NCI-H146 treated with DMSO at 0.1 percent for 48 hours (cell line): ENCODE measurements at regions not wholly inside any gene's neighbourhood (a gene's known extent, or its start where the extent isn't known, plus 50 kb on each side); places are given as distances from the start of the nearest gene placed in this dataset.
"Not testable (repeated sequence)": the region's sequence is repeated elsewhere in the genome, so short reads cannot be mapped to it uniquely, and the experiment has no call there.

Source experiments
- DNase-seq: peaks from one replicate; lab custom pipeline; 2025; ENCODE audit not compliant: unreplicated experiment; lab: John Stamatoyannopoulos, UW

GRCh38 chr6:140806431-140806830, 1326.3 kb upstream of the GJE1 start:
- DNase-seq = no peak

- no peak for DNase-seq
Measured at GRCh38 chr6:140794544-140794943, 1338.2 kb upstream of the GJE1 start.

DNA sequence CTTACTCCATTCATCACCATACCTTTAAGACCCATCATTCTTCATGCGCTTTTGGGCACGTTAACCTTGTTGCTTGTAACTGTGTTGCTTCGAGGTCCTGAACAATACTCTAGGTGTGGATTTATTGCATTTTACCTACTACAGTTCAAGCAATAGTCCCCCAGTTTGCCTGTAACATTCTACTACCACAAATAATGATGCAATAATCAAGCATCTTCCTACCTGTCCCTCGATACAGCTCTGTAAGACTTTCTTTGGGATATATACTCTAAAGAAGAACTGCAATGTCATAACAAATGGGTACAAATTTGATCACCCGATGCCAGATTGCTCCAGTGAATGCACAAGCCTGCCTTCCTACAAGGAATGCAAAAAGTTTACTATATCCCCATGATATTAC, 1342.6 kb upstream of the GJE1 start:
- no peak for DNase-seq

GRCh38 chr6:140789466-140789865, 1343.3 kb upstream of the GJE1 start:
- DNase-seq = no peak

DNA sequence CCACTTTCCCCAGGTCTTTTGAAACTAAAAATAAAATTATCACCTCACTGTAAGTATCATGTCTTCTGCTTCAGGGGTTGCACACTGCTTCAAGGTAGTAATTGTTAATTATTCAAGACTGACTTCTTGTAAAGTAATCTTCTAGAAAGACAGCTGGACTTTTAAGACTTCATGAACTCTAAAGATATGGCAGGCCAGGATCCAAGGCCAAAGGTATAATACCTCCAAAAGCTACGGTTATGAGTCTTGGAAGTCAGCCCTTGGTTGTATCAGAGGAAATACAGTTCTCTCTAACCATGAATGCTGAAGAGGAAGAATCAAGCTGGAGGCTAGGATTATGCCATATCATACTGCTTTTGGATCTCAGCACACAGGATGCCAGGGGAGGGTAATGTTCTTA, 1346.8 kb upstream of the GJE1 start:
- no peak for DNase-seq

DNA sequence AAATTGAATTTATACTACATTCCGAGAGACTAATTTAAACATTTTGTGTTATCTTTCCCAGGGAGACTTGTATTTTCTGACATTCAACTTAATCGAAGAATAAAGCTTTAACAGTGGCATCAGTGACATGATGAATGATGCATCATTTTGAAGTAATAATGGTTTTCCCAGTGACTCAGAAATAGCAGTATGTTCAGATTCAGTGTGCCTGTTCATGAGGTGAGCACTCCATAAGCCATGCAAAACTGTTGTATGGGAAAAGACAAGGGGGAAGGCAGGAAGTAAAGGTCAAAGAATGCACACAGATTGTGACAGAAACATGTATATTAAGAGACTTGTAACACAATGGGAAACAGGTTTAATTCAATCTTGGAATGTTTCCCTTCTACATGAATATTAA, 1348.2 kb upstream of the GJE1 start:
- no peak for DNase-seq

- DNase-seq = not testable (repeated sequence)
Measured at GRCh38 chr6:140783504-140783903, 1349.2 kb upstream of the GJE1 start.

- DNase-seq = no peak
Measured at GRCh38 chr6:140782941-140783340, 1349.8 kb upstream of the GJE1 start.

DNA sequence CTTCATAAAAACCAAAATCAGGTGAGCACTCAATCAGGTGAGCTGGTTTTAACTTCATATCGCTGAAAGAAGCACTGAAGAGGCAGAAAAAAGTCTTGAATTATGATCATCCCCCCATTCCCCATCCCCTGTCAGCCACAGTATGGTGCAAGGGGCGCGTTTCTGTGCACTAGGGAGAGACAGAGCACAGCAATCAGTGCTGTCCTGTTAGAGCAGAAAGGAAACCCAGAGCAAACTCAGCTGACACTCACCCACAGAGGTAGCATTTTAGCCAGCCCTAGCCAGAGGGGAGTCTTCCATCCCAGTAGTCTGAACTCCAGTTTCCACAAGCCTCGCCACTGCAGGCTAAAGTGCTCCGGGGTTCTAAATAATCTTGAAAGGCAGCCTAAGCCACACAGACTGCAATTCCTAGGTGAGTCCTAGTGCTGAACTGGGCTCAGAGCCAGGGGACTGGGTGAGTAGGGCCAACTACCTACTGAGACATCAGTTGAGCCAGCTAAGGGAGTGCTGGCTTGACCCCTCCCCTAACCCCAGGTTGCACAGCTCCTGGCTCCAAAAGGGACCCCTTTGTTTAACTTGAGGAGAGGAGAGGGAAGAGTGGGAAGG, 1352.6 kb upstream of the GJE1 start:
- DNase-seq = no peak

- DNase-seq = no peak
Measured at GRCh38 chr6:140779341-140779740, 1353.4 kb upstream of the GJE1 start.

GRCh38 chr6:140777780-140778179, 1354.9 kb upstream of the GJE1 start:
- no peak for DNase-seq

GRCh38 chr6:140775061-140775460, 1357.7 kb upstream of the GJE1 start:
- no peak for DNase-seq

- no peak for DNase-seq
Measured at GRCh38 chr6:140774080-140774505, 1358.6 kb upstream of the GJE1 start.

DNA sequence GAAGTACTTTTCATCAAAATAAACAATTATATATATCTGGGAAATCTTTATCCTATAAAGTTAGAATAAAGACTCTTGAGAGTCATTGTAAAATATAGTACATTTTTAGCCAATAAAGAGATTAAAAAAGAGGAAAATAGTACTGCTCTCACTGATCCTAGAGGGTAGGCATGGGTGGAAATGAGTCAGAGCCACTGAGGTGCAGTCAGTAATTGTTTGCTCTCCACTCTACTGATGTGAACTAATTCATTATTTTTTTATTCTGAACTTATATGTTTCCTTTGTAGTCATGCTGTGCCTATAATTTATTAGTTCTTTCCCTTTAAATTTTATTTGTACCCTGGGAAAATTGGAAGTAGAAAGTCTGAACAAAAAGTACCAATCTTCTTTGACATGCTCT, 1359.4 kb upstream of the GJE1 start:
- no peak for DNase-seq

GRCh38 chr6:140772576-140772975, 1360.1 kb upstream of the GJE1 start:
- DNase-seq = no peak

- DNase-seq = no peak
Measured at GRCh38 chr6:140768133-140768532, 1364.6 kb upstream of the GJE1 start.

DNA sequence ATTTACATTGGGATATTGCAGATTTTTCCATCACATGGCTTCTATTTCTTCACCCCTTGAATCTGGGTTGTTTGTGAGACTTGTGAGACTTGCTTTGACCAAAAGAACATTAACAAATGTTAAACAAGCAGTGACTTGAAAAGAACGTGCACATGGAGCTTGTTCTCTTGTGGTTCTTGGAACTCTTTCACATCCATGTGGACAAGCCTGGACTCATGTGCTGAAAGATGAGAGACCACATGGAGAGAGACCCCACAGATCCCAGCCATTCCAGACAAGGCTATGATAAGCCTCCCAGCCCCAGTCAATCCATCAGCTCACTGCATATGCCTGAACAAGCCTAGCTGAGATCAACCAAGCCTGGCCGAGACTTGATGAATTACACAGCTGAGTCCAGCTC, 1365.7 kb upstream of the GJE1 start:
- no peak for DNase-seq

GRCh38 chr6:140758169-140758877, 1374.4 kb upstream of the GJE1 start:
- no peak for DNase-seq

DNA sequence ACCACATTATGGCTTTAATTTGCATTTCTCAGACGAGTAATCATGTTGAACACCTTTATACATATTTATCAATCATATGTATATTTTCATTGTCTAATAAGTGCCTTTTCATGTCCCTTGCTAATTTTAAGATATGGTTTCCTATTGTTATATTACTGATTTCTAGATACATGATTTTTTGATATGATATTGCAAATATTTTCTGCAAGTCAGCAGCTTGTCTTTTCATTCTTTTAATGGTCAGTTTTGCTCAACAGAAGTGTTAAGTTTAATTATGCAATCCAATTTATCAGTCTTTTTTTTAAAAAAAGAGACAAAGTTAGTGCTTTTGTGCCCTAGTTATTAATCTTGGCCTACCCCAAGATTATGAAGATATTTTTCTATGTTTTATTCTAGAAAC, 1377.8 kb upstream of the CITED2 start:
- DNase-seq = no peak

- DNase-seq = no peak
Measured at GRCh38 chr6:140747114-140747513, 1372.7 kb upstream of the CITED2 start.

- no peak for DNase-seq
Measured at GRCh38 chr6:140744659-140745320, 1370.3 kb upstream of the CITED2 start.

GRCh38 chr6:140736231-140736630, 1361.8 kb upstream of the CITED2 start:
- no peak for DNase-seq
